NCI-H69 (cell line): ENCODE measurements at regions not wholly inside any gene's neighbourhood (a gene's known extent, or its start where the extent isn't known, plus 50 kb on each side); places are given as distances from the start of the nearest gene placed in this dataset.

Experiments
- DNase-seq: peaks from one replicate; lab custom pipeline; 2025; lab: John Stamatoyannopoulos, UW

DNA sequence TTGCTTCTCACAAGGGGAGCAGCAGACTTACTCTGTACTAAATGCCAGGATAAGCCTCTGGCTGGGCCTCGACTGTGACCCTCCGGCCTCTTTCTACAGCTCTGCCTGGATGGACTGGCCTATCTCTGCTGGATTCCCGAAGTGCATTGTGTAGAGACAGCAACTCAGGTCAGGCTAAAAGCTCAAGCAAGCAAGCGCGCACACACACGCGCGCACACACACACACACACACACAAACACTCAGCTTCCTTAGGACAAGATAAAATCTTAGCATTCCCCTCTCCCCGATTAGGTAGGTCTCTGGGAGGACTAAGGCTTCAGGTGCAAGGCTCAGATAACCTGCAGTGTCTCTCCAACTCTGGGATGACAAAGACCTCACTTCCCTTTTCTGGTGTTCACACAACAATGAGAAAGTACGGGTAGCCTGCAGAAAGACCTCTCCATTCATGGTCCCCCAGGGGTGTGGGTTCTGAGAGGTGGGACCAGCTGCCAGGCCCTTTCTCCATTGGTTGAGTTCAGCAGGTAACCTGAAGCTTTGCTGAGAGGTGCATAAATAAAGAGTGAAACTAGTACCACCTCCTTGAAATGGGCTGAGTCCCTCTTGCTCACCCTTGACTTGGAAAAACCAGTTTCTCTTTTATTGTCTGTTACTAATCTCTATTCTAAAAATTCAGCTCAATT lies 155.1 kb upstream of the CAMK1G start:
- DNase-seq, result peak; percentile 12

DNA sequence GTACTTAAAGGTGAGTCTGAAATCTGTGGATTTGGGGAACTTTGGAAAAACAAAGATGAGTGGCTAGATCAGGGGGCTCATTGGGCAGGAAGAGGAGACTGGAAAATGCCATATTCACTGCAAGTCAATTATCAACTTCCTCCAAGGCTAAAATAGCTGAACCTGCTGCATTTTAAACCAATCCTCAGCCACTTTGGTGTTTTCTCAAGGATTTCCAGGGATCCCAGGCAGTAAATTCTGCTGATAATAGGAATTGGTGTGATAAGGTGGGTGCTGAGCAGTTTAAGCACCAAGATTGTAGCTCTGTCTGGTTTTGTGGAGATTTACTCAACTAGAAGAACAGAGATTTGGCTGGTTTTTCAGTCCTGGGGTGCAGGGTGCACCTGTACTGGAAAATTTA lies 153.9 kb upstream of the CAMK1G start:
- no peak for DNase-seq

DNA sequence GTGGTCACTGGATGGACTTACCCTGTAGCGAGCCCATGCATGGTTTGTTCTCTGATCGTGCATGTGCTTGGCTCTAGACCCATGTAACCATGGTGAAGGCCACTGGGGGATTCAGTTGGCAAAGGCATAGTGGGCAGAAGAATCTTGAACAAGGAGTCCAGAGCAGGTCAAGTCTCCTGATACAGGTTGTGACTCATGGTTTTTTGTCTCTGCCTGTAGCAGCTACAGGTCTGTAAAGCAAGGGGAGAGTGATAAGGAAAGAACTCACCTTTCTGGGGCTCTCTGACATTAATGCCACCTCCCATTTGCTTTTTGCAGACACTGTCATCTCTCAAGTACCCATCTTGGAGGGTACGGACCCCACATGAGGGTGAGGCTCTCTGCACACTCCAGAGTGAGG lies 153.4 kb upstream of the CAMK1G start:
- DNase-seq, result no peak

DNA sequence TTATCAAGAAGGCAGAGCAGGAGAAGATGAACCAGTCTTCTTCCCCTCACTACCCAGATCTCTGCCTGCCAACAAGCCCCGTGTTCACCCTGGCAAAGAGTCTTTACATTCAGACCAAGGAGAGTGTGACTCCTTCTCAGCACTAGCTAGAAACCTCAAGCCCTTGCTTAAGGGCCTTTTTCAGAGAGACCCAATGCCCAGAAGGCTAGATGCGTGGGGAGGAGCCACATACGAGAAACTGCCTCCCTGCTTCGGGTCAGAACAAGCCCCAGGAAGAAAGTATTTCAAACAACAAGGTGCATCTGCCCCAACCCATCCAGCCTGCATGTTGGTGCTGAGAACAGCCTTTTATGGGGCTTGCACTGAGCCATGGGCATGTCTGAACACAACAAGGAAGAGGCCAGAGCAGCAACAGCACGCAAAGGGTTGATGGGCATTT lies 152.7 kb upstream of the CAMK1G start:
- no peak for DNase-seq

DNA sequence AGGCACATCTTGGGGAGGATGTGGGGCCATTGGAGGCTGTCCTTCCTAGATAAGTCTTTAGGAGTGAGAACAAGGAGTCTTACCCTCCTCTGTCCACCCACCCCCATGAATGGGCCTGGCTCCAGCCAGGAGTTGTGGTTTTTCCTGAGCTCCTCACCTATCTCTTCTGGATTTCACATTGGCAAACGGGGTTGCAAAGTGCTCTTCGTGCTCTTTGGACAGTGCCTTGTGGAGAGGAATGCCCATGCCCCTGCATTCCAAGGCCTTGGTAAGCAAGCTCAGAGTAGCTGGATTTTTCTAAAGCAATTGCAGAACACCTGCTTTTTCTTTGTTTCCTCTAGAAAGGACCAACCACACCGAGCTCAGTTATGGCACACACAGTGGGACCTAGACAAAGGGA lies 152.1 kb upstream of the CAMK1G start:
- DNase-seq, result no peak

DNA sequence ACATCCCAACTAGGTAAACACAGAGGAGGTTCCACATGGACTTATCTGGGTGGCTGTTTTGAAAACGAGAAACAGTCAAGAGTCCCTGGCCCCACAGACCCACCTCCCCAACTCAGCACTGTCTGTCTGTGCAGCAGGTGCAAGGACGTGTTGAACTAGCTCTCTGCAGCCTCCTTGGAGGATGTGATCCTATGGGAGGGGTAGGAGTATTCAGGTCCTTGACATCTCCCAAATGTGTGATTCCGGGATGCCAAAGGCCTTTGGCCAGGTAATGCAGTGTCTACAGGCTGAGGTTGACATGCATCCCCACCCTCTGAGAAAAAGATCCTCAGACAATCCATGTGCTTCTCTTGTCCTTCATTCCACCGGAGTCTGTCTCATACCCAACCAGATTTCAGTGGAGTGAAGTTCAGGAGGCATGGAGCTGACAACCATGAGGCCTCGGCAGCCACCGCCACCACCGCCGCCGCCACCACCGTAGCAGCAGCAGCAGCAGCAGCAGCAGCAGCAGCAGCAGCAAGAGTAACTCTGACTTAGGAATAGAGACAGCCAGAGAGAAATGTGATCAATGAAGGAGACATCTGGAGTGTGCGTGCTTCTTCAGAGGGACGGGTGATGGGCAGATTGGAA lies 151.6 kb upstream of the CAMK1G start:
- DNase-seq, result no peak

DNA sequence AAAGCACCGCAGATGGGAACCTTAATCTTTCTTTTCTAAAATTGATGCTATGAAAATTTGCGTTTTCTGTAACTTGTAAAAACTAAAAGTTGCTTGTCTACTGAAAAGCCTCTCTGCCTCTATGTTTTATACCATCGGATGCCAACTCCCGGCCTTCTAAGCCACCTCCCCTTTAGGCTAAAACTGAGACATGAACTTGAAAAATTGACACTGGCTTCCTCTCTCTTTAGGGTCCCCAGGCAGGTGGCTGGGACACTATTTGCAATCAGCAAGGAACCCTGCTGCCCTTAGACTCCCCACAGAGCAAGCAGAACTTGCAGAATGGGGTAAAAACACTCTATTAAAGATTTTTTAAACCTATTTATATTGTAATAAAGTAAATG lies 151.1 kb upstream of the CAMK1G start:
- peak; percentile 33 for DNase-seq

DNA sequence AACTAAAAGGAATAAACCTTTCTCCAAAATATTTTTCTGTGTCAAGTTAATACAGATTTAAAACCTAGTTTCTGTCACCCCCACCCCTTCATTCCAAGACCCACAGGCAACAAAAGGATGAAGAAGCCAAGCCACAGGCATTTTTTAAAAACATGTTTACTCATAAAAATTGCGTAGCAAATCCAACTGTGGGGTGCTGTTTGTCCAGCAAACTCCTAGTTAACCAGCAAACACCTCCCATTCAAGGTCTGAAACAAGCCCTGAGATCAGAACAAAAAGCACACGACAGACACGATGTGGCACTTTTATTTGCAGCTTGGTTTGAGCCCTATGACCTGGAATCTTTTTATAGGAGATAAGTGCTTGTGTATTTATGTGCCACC lies 149.9 kb upstream of the CAMK1G start:
- DNase-seq, result no peak

DNA sequence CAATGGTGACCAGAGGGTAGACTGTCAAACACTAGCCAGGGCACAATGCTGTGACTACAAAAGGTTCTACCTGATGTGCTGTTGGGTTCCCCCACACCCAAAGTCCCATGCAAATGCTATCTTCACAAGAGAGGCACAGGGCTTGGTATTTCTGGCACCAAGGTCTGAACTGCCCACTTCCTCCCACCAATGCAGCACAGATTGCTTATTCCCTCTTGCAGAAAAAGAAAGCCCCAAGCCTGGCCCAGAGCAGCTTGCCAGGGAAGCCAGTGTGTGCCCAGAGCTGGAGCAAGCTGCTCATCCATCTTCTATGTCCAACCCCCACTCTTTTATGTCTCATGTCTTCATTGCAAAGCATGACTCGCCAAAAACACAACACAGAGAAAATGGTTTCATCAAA lies 149.4 kb upstream of the CAMK1G start:
- peak; percentile 28 for DNase-seq

DNA sequence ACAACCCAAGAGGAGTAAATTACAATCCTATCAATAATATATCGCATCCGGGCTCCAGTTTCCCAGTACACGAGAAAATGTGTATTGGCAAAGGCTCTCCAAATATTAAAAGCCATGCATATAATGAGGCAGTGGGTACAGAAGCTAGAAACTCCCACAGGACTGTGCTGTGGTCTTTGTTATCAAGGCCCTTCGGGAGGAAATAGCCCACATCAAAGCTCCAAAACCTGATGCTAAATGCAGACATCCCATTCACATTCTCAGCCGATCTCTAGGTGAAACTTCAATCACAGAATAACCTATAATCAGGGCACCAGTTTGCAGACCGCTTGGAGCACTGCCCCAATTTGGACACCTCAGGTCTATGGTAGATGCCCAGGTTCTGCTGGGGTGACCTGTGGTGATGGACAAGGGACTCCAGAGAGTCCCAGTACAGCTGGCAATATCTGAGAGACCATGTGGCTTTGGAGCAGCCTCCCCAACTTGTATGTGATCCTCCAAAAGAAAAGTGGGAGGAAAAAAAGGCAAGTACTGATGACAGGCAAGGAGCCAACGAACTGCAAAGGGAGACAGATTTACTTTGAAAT lies 148.8 kb upstream of the CAMK1G start:
- no peak for DNase-seq

DNA sequence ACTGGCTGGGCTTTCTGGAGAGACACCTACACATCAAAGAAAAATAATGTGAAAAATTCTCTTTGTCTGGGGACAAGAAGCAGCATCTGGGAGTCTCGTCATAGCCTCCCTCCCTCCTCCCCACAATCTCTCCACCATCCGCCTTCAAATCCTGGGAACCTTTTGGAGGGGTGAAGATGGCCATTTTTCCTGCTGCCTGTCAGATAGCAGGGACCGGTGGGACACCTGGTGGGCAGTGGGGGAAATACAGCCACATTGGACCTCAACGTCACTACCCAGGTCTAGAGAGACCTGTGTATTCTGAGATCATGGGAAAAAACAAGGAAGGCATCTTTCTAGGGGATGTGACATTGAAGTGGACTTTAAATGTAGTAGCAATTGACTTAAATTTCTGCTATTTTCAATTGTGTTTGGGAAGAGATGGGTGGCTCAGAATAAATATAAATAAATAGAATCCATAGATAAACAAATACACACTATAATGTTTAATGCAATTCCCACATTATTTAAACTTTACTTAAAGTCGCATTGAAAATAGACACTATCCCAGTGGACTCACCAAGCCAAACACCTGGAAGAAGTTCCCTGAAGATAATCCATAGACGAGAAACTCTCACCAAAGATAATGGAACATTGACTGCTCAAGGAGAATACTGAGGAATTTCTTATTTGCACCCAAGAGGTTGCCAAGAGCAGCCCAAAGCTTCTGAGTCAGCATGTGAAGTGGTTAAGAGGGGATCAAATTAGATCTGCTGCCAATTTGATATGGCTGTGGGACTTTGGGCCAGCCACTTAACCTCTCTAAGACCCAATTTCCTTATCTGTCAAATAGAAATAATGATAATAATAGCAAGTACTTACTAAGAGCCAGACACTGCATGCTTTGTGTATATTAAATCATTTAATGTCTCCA lies 147.6 kb upstream of the CAMK1G start:
- peak; percentile 77 for DNase-seq

DNA sequence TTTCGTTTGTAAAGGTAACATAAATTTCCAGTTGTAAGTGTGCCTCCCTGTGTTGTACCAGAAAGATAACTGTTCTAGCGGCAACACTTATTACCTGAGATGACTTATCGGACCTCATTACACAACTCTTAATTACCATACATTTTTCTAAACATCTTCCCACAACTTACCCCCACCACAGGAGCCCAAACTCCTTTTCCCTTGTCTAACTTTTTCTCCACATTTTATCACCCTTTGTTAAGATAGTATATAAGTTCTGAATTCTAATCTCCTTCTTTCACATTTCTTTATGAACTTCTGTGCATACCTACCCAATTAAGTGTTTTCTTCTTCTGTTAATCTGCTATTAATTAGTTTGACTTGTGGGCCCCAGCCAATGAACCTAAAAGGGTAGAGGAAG lies 143.7 kb upstream of the CAMK1G start:
- no peak for DNase-seq

DNA sequence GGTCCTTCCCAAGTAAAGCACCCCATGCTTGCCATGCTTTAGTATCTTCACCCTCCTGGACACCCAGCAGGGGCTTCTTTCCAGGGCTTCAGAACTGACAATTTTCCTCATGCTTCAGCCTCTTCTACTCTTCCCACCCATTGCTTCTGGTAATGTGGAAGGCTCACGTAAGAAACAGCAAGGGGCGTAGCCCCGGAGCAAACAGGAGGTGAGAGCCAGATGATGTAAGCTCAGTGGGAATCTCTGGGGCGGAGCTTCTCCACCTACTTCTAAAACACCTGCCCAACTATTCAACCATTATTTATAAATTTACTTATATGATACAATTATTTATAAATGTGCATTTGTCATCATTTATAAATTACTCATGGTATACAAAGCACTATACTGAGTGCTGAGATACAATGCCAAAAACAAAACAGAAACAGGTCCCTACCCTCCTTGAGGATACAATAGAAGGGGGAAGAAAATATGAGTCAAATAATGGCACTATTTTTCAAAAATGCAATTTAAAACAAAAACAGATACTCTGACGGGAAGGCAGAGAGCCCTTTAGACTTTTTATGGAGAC lies 140.1 kb upstream of the CAMK1G start:
- DNase-seq, result peak; percentile 73

DNA sequence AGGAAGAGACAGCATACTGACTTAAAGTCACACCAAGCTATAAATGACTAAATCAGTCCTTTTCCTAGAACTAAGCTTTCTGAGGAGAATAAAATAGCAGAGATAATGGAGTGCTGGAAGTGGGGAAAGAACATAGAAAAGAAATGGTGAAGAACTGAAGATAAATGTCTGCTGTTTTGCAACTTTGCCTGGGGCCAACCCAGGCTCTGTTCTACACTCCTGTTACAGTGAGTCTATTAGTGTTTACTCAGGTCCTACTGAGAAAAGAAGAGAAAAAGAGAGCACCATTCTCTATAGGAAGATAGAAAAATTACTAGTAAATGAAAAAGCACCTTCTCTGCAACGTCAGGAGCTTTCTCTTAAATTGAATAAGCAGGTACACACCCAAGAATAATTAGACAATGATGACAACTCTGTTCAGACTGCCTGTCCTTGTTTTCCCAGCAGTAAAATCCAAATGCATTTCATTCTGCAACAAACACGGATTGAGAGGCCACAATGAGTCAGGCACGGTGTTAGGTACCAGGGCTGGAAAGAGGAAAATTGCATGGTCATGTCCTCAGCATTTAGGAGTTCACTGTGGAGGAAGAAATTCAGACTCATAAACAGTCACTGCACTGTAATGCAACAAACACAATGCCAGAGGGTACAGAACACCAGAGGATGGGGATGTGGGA lies 139.4 kb upstream of the CAMK1G start:
- DNase-seq, result peak; percentile 25

DNA sequence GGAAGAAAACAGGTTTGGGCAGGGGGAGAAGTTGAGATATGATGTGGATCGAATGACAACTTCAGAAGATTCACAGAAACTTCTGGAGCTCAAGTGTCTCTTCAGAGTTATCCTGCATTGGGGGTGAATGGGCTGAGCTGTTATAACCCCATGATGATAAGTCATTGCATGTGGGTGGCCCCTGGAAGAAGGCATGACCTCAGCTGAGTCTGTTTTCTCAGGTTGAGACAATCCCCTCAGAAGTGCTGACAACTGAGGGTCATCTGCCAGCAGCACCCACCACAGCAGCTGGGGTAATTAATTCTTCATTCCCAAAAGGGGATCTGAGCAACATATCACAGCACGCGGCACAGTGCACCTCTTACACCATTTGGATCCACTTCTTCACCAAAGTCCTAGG lies 138.6 kb upstream of the CAMK1G start:
- no peak for DNase-seq

DNA sequence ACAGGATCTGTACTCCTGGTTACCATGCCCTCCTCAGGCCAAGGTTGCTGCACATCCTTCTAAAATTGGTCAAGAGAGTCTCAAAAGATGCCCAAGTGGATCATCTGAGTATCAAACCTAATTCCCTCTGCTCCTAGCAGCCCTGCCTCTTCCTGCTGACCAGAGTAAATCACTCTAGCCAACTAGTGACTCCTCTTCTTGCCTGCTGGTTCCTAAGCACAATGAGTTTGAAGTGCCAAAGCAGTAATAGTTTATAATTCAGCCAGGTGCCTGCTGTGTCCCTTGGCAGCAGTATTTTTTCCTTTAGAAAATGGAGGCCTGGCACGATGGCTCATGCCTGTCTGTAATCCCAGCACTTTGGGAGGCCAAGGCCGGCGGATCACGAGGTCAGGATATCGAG lies 137.9 kb upstream of the CAMK1G start:
- no peak for DNase-seq

DNA sequence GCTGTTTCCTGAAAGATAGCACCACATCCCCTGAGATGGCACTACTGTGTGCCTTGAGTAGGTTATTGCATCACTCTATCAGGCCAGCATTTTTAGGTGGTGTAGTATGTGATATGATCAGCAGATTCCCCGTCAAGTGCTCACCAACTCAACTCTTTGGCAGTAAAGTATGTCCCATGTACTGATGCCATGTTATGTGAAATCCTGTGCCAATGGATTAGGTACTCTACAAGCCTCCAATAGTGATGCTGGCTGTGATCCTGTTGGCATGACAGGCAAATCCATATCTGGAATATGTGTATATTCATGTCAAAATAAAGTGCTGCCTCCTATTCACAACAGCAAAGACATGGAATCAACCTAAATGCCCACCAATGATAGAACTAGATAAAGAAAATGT lies 137.2 kb upstream of the CAMK1G start:
- no peak for DNase-seq

DNA sequence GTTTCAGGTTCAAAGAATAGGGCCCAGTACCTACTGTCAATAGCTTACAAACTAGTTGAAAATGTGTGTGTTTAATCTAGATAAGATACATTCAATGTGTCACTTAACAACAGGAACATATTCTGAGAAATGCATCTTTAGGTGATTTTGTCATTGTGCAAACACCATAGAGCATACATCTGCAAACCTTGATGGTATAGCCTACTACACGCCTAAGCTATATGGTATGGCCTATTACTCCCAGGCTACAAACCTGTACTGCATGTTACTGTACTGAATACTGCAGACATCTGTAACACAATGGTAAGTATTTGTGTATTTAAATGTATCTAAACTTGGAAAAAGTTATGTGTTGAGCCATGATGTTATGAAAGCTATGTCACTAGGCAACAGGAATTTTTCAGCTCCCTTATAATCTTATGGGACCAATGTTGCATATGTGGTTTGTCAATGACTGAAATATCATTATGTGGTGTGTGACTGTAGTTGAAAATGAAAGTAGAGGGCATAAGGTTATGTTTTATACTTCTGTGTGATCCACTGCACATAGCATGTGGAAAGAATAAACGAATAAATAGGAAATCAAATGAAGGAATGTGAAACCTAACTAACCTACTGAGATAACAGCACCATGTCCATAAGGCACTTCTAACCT lies 129.0 kb upstream of the CAMK1G start:
- no peak for DNase-seq

DNA sequence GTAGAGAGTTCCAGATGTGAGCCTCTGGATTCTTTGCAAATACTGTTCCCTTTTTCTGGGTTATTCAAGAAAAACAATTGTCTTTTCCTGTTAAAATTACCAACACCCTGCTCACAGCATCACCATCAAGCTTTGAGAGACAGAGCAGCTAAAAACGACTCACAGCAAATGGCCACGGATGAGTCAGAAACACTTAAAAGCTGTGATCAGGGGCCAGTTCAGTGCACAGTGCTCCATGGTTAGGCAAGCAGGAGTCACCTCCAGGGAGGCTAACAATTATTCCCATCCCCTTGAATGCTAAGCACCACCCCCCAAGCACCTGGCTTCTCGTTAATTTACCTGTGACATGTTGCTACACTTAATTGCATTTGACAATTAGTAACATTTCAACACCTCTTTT lies 128.4 kb upstream of the CAMK1G start:
- peak; percentile 92 for DNase-seq

DNA sequence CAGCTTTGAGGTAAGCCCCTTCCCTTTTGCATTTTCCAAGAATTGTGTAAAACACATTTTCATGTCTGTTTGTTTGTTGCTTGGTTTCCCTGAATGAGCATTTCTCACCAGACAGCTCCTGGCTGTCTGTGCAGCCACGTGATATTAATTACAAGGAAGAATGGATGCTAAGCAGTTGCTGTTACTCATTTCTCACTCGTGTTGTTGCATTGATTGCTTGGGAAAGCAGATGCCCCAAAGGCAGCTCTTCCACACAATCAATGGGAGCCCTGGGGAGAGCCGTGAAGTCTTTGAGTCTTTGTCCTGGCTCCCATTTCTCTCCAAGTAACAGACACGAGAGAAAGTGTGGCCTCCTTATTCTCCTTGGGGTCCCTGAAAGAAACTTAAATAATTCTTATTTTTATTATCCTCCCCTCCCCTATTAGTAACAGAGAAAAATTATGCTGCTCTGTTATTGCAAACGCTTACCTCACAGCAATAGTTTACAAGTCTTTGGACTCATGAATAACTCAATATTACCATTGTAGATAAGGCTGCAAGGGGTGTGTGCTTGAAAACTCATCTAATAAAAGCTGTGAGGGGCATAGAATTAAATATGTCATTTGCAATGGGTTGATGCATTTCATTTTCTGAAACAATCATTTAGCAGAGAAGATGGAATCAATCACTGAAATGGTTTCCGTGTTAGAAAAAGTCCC lies 127.7 kb upstream of the CAMK1G start:
- peak; percentile 90 for DNase-seq

DNA sequence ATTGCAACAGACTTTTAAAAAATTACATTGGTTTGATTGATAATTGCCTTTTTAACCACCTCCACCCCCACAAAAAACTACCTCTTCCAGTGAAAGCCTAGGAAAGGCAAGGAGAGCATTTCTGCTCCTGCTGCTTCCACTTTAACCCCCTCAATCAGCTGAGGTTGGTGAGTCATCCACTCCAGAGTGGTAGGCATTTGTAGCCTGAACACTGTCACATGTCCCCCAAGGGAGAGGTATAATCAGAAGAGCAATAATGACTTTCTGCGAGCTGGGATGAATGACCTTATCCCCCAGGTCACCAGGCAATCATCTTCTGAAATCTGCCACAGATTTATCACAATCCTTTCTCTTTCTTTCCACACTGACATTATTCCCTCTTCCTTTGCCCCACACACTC lies 126.6 kb upstream of the CAMK1G start:
- peak; percentile 77 for DNase-seq
